ENCODE measurements at regions not wholly inside any gene's neighbourhood (a gene's known extent, or its start where the extent isn't known, plus 50 kb on each side); places are given as distances from the start of the nearest gene placed in this dataset.

DNA sequence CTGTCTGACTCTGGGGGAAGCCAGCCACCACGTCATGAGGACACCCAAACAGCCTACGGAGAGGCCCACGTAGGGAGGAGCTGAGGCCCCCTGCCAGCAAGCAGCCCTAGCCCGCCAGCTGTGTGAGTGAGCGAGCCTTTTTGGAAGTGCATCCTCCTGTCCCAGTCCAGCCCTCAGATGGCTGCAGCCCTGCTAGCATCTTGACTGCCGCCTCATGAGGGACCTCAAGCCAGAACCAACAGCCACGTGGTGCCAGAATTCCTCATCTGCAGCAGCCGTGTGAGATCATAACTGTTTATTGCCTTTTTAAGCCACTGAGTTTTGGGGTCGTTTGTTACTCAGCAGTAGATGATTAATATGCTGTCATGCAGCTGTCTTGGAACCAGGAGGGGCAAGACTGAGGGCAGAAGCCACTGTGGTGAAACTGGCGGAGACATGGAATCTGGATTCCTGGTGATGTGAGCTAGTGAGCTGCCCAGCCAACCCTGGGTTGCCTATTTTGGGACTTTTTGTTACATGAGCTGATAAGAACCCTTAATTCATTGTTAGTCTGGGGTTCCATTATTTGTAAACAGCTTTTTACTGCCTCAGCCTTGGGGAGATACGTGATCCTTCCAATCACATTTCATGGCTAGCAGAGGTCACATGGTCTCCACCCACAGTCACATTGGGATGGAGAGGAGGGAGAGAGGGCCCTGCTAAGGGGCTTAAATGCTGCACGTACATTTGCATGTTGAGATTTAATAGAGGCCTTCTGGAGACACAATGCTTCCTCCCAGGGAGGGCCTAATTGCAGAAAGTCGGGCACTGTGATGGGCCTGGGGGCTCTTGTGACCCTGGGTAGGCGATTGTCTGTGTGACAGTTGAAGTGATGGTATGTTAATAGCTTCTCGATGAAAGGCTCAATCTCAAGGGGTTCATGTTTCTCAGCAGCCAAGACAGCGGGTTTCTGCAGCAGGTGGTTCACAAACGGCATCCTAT, 73.8 kb downstream of the RPLP1 start:
- TF ChIP-seq, protein P1, sequence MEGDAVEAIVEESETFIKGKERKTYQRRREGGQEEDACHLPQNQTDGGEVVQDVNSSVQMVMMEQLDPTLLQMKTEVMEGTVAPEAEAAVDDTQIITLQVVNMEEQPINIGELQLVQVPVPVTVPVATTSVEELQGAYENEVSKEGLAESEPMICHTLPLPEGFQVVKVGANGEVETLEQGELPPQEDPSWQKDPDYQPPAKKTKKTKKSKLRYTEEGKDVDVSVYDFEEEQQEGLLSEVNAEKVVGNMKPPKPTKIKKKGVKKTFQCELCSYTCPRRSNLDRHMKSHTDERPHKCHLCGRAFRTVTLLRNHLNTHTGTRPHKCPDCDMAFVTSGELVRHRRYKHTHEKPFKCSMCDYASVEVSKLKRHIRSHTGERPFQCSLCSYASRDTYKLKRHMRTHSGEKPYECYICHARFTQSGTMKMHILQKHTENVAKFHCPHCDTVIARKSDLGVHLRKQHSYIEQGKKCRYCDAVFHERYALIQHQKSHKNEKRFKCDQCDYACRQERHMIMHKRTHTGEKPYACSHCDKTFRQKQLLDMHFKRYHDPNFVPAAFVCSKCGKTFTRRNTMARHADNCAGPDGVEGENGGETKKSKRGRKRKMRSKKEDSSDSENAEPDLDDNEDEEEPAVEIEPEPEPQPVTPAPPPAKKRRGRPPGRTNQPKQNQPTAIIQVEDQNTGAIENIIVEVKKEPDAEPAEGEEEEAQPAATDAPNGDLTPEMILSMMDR (IDR thresholded peaks at IDR 0.05): no peak
- no peak for TF ChIP-seq POLR2A (IDR thresholded peaks at IDR 0.05)

Measured in prostate gland (tissue), 2 donors.